Osteoblast (primary cell): ENCODE measurements at regions not wholly inside any gene's neighbourhood (a gene's known extent, or its start where the extent isn't known, plus 50 kb on each side); places are given as distances from the start of the nearest gene placed in this dataset.

Experiments used
- DNase-seq: peaks from one replicate; pipeline ENCODE4 v3.0.0; 2011; ENCODE audit warnings: low spot score, mixed read lengths; ENCODE audit not compliant: insufficient read length; ENCODE audit errors: missing footprints
- H2AFZ ChIP-seq: 2 replicates; pipeline ENCODE4 v1.6.0; 2011; ENCODE audit warnings: mild to moderate bottlenecking, low read length
- H3K27ac ChIP-seq: 2 replicates; pipeline ENCODE4 v1.5.1; 2011; ENCODE audit warnings: mild to moderate bottlenecking, low read depth, low read length, moderate library complexity
- H3K27me3 ChIP-seq: 2 replicates; pipeline ENCODE4 v1.6.0; 2012; ENCODE audit warnings: mild to moderate bottlenecking, control low read depth, inconsistent platforms, low read length, moderate library complexity; ENCODE audit not compliant: insufficient read depth
- H3K36me3 ChIP-seq: 2 replicates; pipeline ENCODE4 v1.5.1; 2011; ENCODE audit warnings: mild to moderate bottlenecking, low read length, control low read depth, moderate library complexity; ENCODE audit not compliant: insufficient read depth
- H3K4me1 ChIP-seq: 2 replicates; pipeline ENCODE4 v1.5.1; 2011; ENCODE audit warnings: mild to moderate bottlenecking, low read length, control low read depth, moderate library complexity; ENCODE audit not compliant: insufficient read depth
- H3K4me2 ChIP-seq: 2 replicates; pipeline ENCODE4 v1.6.0; 2011; ENCODE audit warnings: mild to moderate bottlenecking, low read length; ENCODE audit not compliant: insufficient read depth
- H3K4me3 ChIP-seq: fragments of 200-600 bp; sonication (generic); 3 replicates; pipeline ENCODE4 v1.5.1; 2012; ENCODE audit warnings: mild to moderate bottlenecking, low read length, inconsistent platforms; ENCODE audit not compliant: insufficient read depth
- H3K79me2 ChIP-seq: 2 replicates; pipeline ENCODE4 v1.6.0; 2012; ENCODE audit warnings: mild to moderate bottlenecking, low read length, control low read depth, inconsistent platforms; ENCODE audit not compliant: insufficient read depth
- H3K9me3 ChIP-seq: 2 replicates; pipeline ENCODE4 v1.5.1; 2011; ENCODE audit warnings: low read depth, low read length, control low read depth
- H4K20me1 ChIP-seq: 2 replicates; pipeline ENCODE4 v1.6.0; 2012; ENCODE audit warnings: mild to moderate bottlenecking, low read length, control low read depth; ENCODE audit not compliant: insufficient read depth
- TF ChIP-seq, protein P1 (sequence below): IDR thresholded peaks from 2 replicates; pipeline ENCODE4 v1.5.1; 2011; ENCODE audit warnings: mild to moderate bottlenecking, low read depth, low read length, moderate library complexity; ENCODE audit errors: extremely low read depth

DNA sequence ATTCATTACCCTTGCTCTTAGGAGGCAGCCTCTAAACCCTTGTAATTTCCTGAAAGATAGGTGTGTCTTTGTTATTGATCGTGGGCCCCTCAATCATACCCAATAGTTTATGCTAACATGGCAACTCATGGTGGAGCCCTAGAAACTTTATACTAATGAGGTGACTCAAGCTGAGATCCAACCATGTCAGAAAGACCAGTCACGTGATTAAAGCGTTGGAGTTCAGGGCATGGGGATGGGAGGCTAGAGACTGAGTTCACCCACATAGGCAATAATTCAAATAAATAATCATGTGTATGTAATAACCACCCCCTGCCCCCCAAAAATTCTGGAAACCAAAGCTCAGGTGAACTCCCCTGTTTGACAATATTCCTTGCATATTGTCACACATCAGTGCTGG lies 99.5 kb upstream of the TUSC7 start:
- no peaks in the 10 kb centered on the region for H3K79me2 ChIP-seq
- H3K4me3 ChIP-seq, result no peak overlapping the region
- H3K4me1 ChIP-seq, result no peaks in the 10 kb centered on the region
- no peak overlapping the region for H3K4me2 ChIP-seq
- H2AFZ ChIP-seq, result no peak overlapping the region
- H3K27me3 ChIP-seq, result no peaks in the 10 kb centered on the region
- TF ChIP-seq, protein P1, sequence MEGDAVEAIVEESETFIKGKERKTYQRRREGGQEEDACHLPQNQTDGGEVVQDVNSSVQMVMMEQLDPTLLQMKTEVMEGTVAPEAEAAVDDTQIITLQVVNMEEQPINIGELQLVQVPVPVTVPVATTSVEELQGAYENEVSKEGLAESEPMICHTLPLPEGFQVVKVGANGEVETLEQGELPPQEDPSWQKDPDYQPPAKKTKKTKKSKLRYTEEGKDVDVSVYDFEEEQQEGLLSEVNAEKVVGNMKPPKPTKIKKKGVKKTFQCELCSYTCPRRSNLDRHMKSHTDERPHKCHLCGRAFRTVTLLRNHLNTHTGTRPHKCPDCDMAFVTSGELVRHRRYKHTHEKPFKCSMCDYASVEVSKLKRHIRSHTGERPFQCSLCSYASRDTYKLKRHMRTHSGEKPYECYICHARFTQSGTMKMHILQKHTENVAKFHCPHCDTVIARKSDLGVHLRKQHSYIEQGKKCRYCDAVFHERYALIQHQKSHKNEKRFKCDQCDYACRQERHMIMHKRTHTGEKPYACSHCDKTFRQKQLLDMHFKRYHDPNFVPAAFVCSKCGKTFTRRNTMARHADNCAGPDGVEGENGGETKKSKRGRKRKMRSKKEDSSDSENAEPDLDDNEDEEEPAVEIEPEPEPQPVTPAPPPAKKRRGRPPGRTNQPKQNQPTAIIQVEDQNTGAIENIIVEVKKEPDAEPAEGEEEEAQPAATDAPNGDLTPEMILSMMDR, result no peak
- no peak overlapping the region for H3K27ac ChIP-seq
- no peaks in the 10 kb centered on the region for H3K9me3 ChIP-seq
- no peaks in the 10 kb centered on the region for H3K36me3 ChIP-seq
- no peak for DNase-seq
- H4K20me1 ChIP-seq, result no peaks in the 10 kb centered on the region

DNA sequence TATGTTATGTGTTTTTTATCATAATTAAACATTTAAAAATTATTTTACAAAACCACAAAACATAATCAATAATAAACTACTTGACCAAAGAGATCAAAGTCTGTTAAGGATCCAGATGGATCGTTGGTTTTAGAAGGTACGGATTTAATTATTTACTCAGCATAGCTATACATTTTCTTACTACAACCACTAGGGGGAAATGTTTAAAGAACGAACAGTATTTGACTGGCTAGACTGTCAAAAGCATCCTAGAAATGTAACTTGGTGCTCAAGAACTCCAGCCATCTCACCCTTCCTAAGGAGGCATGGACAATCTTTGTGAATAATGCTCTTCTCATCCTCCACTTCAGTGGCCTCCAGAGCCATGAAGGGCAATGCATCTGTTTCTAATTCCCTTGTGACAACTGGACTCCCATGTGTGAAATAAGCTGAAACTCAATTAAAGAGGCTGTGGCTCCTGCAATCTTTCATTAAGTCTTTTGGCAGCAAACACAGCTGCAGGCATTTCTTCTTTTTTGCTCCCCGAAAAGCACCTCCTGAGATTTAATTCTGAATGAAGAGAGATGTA lies 94.7 kb upstream of the TUSC7 start:
- no peaks in the 10 kb centered on the region for H3K4me1 ChIP-seq
- no peaks in the 10 kb centered on the region for H4K20me1 ChIP-seq
- no peaks in the 10 kb centered on the region for H3K9me3 ChIP-seq
- TF ChIP-seq, protein P1, result no peak
- H3K27ac ChIP-seq, result no peak overlapping the region
- H3K79me2 ChIP-seq, result no peaks in the 10 kb centered on the region
- H2AFZ ChIP-seq, result no peak overlapping the region
- H3K4me2 ChIP-seq, result no peak overlapping the region
- H3K4me3 ChIP-seq, result no peak overlapping the region
- no peaks in the 10 kb centered on the region for H3K27me3 ChIP-seq
- DNase-seq, result no peak
- H3K36me3 ChIP-seq, result no peaks in the 10 kb centered on the region

DNA sequence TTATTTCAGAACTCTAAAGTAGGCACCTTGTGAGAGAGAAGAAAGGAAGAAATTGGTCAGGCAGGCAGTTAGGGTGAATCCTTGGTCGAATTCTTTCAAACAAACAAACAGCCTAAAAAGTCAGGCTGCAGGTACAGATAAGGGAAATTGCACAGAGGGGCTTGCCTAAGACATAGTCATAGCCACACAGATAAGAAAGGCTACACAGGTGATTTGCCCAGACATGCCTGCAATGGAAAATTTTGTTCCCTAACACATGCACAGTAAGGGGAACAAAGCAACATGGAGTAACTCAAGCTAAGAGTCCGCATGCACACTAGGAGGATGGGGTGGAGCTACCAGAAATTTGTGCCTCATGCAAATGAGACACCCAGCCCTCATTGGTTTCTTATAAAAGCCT lies 91.4 kb upstream of the TUSC7 start:
- H3K4me1 ChIP-seq, result no peaks in the 10 kb centered on the region
- no peaks in the 10 kb centered on the region for H3K36me3 ChIP-seq
- no peaks in the 10 kb centered on the region for H4K20me1 ChIP-seq
- H3K27me3 ChIP-seq, result no peaks in the 10 kb centered on the region
- H3K4me3 ChIP-seq, result no peak overlapping the region
- no peaks in the 10 kb centered on the region for H3K79me2 ChIP-seq
- DNase-seq, result no peak
- no peak overlapping the region for H3K4me2 ChIP-seq
- no peak overlapping the region for H3K27ac ChIP-seq
- no peaks in the 10 kb centered on the region for H3K9me3 ChIP-seq
- H2AFZ ChIP-seq, result no peak overlapping the region
- TF ChIP-seq, protein P1, result no peak

DNA sequence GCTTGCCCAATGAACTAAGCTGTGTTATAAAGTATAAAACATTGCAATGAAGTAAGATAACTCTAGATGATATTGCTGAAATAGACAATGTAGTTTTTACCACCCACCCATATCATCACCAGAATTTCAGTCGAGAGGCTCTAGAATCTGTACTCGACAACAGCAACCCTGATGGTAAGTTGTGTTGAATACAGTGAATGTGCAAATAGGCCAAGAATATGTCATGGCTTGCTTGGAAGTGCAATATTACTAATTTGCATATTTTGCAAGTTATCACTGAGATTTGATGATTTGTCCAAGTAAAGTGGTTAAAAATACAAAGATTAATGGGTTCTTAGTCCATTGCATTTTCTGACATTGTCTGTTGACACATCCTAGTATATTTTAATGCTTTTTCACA lies 90.6 kb upstream of the TUSC7 start:
- Histone ChIP-seq H3K4me2 (no peak overlapping the region), H3K9me3 (no peaks in the 10 kb centered on the region), H3K27ac (no peak overlapping the region), H3K4me1 (no peaks in the 10 kb centered on the region), H3K79me2 (no peaks in the 10 kb centered on the region), H2AFZ (no peak overlapping the region), H3K4me3 (no peak overlapping the region), H4K20me1 (no peaks in the 10 kb centered on the region), H3K27me3 (no peaks in the 10 kb centered on the region), H3K36me3 (no peaks in the 10 kb centered on the region)
- TF ChIP-seq, protein P1, result no peak
- DNase-seq, result no peak
